Thymus (tissue), 11 donors: ENCODE measurements at regions not wholly inside any gene's neighbourhood (a gene's known extent, or its start where the extent isn't known, plus 50 kb on each side); places are given as distances from the start of the nearest gene placed in this dataset.
A peak's percentile ranks its signal among the peaks of the same experiment; 100 is the strongest.

Source experiments
- DNase-seq, 9 donors: peaks; one replicate each; pipeline ENCODE4 v3.0.0-alpha.2; 2013; ENCODE audit warnings: low spot score in 9 of 9, low read depth in 6 of 9, missing footprints in 1 of 9
- H3K27ac ChIP-seq, 2 donors: one replicate each; pipeline ENCODE4 v1.5.1; 2013; ENCODE audit warnings: control low read depth in 1 of 2, low read depth in 1 of 2, low read length in 1 of 2, mild to moderate bottlenecking in 1 of 2, moderate library complexity in 1 of 2
- H3K27me3 ChIP-seq, 2 donors: one replicate each; pipeline ENCODE4 v1.5.1; 2013; ENCODE audit warnings: low read length in 1 of 2; ENCODE audit not compliant: control insufficient read depth in 2 of 2, insufficient read depth in 1 of 2
- H3K36me3 ChIP-seq, 2 donors: one replicate each; pipeline ENCODE4 v1.5.1; 2013; ENCODE audit warnings: low read length in 1 of 2, mild to moderate bottlenecking in 1 of 2, moderate library complexity in 1 of 2; ENCODE audit not compliant: control insufficient read depth in 2 of 2, insufficient read depth in 2 of 2
- H3K4me1 ChIP-seq, 2 donors: one replicate each; pipeline ENCODE4 v1.5.1; 2013; ENCODE audit warnings: low read length in 2 of 2; ENCODE audit not compliant: control insufficient read depth in 2 of 2, insufficient read depth in 2 of 2
- H3K4me3 ChIP-seq, 2 donors: one replicate each; pipeline ENCODE4 v1.5.1; 2013; ENCODE audit warnings: low read length in 2 of 2, control low read depth in 1 of 2, mild to moderate bottlenecking in 1 of 2
- H3K9me3 ChIP-seq, 2 donors: one replicate each; pipeline ENCODE4 v1.5.1; 2013; ENCODE audit warnings: low read length in 1 of 2, mild to moderate bottlenecking in 1 of 2; ENCODE audit not compliant: control insufficient read depth in 2 of 2, insufficient read depth in 1 of 2
- WGBS: extraction: QIAGEN DNeasy Blood & Tissue Kit; methylation state at CpG from one replicate; pipeline ENCODE4 v1.1.7; 2013; 5-methylcytosine and 5-hydroxymethylcytosine counted together
- donor health status: healthy.

DNA sequence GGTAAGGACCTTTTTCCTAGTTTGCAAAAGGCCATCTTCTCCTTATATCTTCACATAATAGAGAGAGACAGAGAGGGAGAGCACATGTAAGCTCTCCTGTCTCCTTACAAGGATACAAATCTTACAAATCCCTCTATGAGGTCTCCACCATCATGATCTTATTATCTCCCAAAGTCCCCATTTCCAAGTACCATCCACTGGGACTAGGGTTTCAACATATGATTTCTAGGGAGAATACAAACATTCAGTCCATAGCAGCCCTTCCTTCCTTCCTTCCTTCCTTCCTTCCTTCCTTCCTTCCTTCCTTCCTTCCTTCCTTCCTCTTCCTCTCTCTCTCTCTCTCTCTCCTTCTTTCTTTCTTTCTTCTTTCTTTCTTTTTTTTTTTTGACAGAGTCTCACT, 1132.9 kb upstream of the WWC1 start:
- Histone ChIP-seq H3K4me3 (no peak overlapping the region), H3K27me3 (no peaks in the 10 kb centered on the region), H3K36me3 (no peaks in the 10 kb centered on the region), H3K9me3 (no peaks in the 10 kb centered on the region), H3K4me1 (no peaks in the 10 kb centered on the region), H3K27ac (no peak overlapping the region)
- DNase-seq: no peak

DNA sequence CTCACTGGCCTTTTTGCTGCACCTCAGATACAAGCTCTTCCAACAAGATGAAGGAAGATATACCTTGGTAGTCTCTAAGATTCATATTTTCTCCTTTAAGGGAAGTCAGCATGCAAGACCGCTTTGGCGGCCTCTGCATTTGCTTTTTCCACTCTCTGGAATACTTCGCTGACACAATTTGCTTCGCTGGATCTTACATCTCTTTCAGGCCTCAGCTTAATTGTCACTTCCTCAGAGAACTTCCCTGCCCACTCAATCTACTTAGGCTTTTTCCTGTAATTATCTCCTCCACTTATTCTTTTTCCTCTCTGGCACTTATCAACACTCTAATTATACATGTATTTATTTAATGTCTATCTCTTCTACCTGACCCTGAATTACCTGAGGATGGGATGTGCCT, 1131.1 kb upstream of the WWC1 start:
- no peaks in the 10 kb centered on the region for H3K4me1 ChIP-seq
- DNase-seq: no peak
- WGBS: 90% methylated on average over 4 of the region's 4 CpGs

DNA sequence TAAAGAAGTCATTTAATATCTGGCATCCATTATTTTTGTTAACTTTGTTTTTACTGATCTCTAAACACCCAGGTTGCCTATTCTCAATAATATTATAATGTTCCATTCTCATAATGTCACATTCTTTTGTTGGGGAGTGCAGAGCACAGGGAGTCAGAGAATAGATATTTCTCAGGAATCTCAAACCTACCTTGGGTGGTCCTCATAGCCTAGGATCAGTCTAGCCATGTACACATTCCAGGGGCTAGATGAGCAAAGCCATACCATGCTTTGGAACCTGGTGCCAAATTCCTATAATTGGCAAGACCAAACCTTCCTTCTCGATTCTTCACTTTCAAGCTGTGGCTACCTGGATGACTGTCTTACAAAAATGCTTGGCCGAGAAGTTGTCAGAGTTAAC, 1124.7 kb upstream of the WWC1 start:
- no peaks in the 10 kb centered on the region for H3K4me1 ChIP-seq
- H3K27me3 ChIP-seq: no peaks in the 10 kb centered on the region
- H3K36me3 ChIP-seq: no peaks in the 10 kb centered on the region
- DNase-seq: no peak
- 92% methylated on average over 2 of the region's 2 CpGs for WGBS
- no peak overlapping the region for H3K27ac ChIP-seq
- no peaks in the 10 kb centered on the region for H3K9me3 ChIP-seq
- H3K4me3 ChIP-seq: no peak overlapping the region

More for the DNA sequence above, 1131.1 kb upstream of the WWC1 start:
- Histone ChIP-seq H3K27me3 (no peaks in the 10 kb centered on the region), H3K36me3 (no peaks in the 10 kb centered on the region), H3K4me3 (no peak overlapping the region), H3K9me3 (no peaks in the 10 kb centered on the region), H3K27ac (no peak overlapping the region)

GRCh38 chr5:167167191-167167795, 1124.2 kb upstream of the WWC1 start:
- no peaks in the 10 kb centered on the region for H3K36me3 ChIP-seq
- H3K4me1 ChIP-seq: no peaks in the 10 kb centered on the region
- H3K9me3 ChIP-seq: no peaks in the 10 kb centered on the region
- 80% methylated on average over 8 of the region's 8 CpGs for WGBS
- no peak overlapping the region for H3K4me3 ChIP-seq
- DNase-seq: no peak
- H3K27me3 ChIP-seq: no peaks in the 10 kb centered on the region
- no peak overlapping the region for H3K27ac ChIP-seq

- H3K27me3 ChIP-seq: no peaks in the 10 kb centered on the region
- H3K9me3 ChIP-seq: no peaks in the 10 kb centered on the region
- no peak for DNase-seq
- H3K4me1 ChIP-seq: no peaks in the 10 kb centered on the region
- no peaks in the 10 kb centered on the region for H3K36me3 ChIP-seq
- 92% methylated on average over 6 of the region's 6 CpGs for WGBS
- no peak overlapping the region for H3K4me3 ChIP-seq
- H3K27ac ChIP-seq: no peak overlapping the region
Observed at GRCh38 chr5:167168971-167169370, 1122.5 kb upstream of the WWC1 start.

DNA sequence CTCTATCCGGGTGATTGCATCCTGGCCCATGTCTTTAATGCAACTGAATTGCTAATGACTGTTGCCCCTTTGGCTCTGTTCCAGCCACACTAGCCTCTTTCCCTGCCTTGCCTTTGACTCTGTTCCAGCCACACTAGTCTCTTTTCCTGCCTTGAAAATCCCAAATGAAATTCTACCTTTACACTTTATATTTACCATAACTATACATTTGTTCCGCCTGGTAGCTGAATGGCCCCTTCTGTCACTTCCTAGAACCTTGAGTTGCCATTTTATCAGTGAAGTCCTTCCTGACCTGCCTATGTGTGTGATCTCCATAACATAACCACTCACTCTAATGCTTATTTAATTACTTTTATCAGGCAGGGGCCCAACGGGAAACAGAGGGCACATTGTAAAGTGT, 1120.4 kb upstream of the WWC1 start:
- 94% methylated on average over 3 of the region's 3 CpGs for WGBS

DNA sequence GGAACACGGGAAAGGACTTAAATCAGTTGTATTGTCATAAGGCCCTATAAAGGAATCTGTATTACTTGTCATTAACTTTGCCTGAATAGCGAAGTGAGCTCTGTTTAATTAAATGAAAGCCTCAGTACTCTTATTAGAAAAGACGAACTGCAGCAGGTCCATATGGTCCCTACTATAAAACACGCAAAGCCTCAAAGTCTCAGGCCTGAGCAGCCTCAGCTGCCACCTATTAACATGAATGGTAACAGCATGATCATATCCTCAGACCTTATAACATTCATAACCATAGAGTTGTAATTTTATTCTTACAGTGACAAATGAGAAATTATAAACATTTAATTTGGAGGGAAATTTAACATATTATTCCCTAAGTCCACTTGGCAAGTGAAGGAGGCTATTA, 1113.7 kb upstream of the WWC1 start:
- Histone ChIP-seq H3K27me3 (no peaks in the 10 kb centered on the region), H3K4me1 (no peaks in the 10 kb centered on the region), H3K27ac (no peak overlapping the region), H3K4me3 (no peak overlapping the region), H3K36me3 (no peaks in the 10 kb centered on the region), H3K9me3 (no peaks in the 10 kb centered on the region)
- DNase-seq: no peak
- WGBS: 92% methylated on average over 4 of the region's 4 CpGs

More for the DNA sequence above, 1120.4 kb upstream of the WWC1 start:
- Histone ChIP-seq H3K9me3 (no peaks in the 10 kb centered on the region), H3K4me3 (no peak overlapping the region), H3K4me1 (no peaks in the 10 kb centered on the region), H3K27me3 (no peaks in the 10 kb centered on the region), H3K27ac (no peak overlapping the region), H3K36me3 (no peaks in the 10 kb centered on the region)
- DNase-seq: no peak

DNA sequence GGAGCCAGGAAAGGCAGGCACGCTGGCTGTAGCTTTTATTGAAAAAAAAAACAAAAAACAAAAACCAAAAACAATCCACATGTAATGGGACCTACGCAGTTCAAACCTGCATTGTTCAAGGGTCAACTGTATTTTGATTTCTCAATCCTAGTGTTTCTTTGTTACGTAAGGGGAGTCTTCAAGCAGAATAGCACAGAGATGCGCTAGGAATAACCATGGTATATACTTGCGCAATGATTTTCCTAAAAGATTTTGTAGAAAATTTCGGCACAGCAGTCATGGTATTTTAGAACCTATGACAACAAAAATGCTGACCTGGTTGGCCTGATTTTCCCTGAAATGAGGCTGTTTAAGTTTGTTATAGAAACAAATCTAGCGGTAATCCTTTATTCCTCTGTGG, 1110.5 kb upstream of the WWC1 start:
- Histone ChIP-seq H3K4me1 (no peaks in the 10 kb centered on the region), H3K9me3 (no peaks in the 10 kb centered on the region), H3K36me3 (no peaks in the 10 kb centered on the region), H3K4me3 (no peak overlapping the region), H3K27ac (no peak overlapping the region), H3K27me3 (no peaks in the 10 kb centered on the region)
- WGBS: 91% methylated on average over 7 of the region's 7 CpGs
- DNase-seq: no peak

GRCh38 chr5:167205881-167206280, 1085.6 kb upstream of the WWC1 start:
- Histone ChIP-seq H3K9me3 (no peaks in the 10 kb centered on the region), H3K4me3 (no peak overlapping the region), H3K27me3 (no peaks in the 10 kb centered on the region), H3K4me1 (no peaks in the 10 kb centered on the region), H3K36me3 (no peaks in the 10 kb centered on the region), H3K27ac (no peak overlapping the region)
- WGBS: 95% methylated on average over 6 of the region's 6 CpGs
- DNase-seq: no peak

DNA sequence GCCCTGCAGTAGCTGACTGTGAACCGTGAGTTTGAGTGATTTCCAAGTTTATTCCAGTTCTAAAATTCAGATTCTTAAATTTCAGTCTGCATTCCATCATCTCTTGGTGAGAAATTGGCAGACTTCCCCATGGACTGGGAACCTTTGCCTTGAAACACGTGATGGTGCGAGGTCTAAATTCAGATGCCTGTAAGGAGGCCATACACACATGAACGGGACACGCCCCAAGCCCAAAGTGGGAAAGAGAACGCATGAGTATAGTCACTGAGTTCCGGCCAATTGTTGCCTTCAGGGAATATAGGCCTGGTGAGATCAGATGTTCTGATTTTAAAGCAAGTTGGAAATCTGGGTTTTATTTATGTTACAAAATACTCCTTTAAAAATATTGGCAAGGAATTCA, 1084.4 kb upstream of the WWC1 start:
- no peaks in the 10 kb centered on the region for H3K27me3 ChIP-seq
- H3K4me3 ChIP-seq: no peak overlapping the region
- no peaks in the 10 kb centered on the region for H3K9me3 ChIP-seq
- WGBS: 90% methylated on average over 7 of the region's 7 CpGs
- H3K36me3 ChIP-seq: no peaks in the 10 kb centered on the region
- no peak overlapping the region for H3K27ac ChIP-seq
- DNase-seq: peak in 1 of 9 donors; percentile 1
- H3K4me1 ChIP-seq: no peaks in the 10 kb centered on the region
